Liver (tissue), 8 donors: ENCODE measurements at regions not wholly inside any gene's neighbourhood (a gene's known extent, or its start where the extent isn't known, plus 50 kb on each side); places are given as distances from the start of the nearest gene placed in this dataset.

Source experiments
- DNase-seq: peaks from one replicate; pipeline ENCODE4 v3.0.0-alpha.2; 2017; ENCODE audit warnings: low spot score
- H3K27ac ChIP-seq, 2 donors: one replicate each; pipeline ENCODE4 v1.7.0; 2013; ENCODE audit warnings: inconsistent platforms in 2 of 2, low read length in 2 of 2, control low read depth in 1 of 2, low read depth in 1 of 2, mild to moderate bottlenecking in 1 of 2
- H3K27me3 ChIP-seq, 4 donors: one replicate each; pipeline versions ENCODE4 v1.6.1 to v1.7.0; 2013; ENCODE audit warnings: low read length in 3 of 4, inconsistent platforms in 1 of 4, mild to moderate bottlenecking in 1 of 4, moderate library complexity in 1 of 4; ENCODE audit not compliant: control insufficient read depth in 4 of 4, insufficient read depth in 4 of 4
- H3K36me3 ChIP-seq, 4 donors: one replicate each; pipeline versions ENCODE4 v1.6.1 to v1.7.0; 2013; ENCODE audit warnings: low read length in 3 of 4, mild to moderate bottlenecking in 3 of 4, low read depth in 1 of 4, moderate library complexity in 1 of 4; ENCODE audit not compliant: control insufficient read depth in 4 of 4, insufficient read depth in 3 of 4
- H3K4me1 ChIP-seq, 4 donors: one replicate each; pipeline versions ENCODE4 v1.6.1 to v1.7.0; 2013; ENCODE audit warnings: low read length in 3 of 4, mild to moderate bottlenecking in 3 of 4, moderate library complexity in 1 of 4; ENCODE audit not compliant: control insufficient read depth in 4 of 4, insufficient read depth in 4 of 4
- H3K4me3 ChIP-seq, 3 donors: one replicate each; pipeline versions ENCODE4 v1.6.1 to v1.7.0; 2013; ENCODE audit warnings: low read length in 3 of 3, control low read depth in 1 of 3, low read depth in 1 of 3, mild to moderate bottlenecking in 1 of 3
- H3K9ac ChIP-seq, 2 donors: one replicate each; pipeline ENCODE4 v1.7.0; 2013; ENCODE audit warnings: low read length in 2 of 2, mild to moderate bottlenecking in 2 of 2, moderate library complexity in 2 of 2, control low read depth in 1 of 2, low read depth in 1 of 2
- H3K9me3 ChIP-seq, 4 donors: one replicate each; pipeline versions ENCODE4 v1.6.1 to v1.7.0; 2013; ENCODE audit warnings: low read length in 3 of 4; ENCODE audit not compliant: control insufficient read depth in 4 of 4
- EGR1 ChIP-seq, 2 donors: IDR thresholded peaks; 2 replicates each; pipeline ENCODE4 v1.6.1; 2016 to 2018; ENCODE audit warnings: antibody characterized with exemption in 2 of 2, low read depth in 2 of 2
- FOXA1 ChIP-seq: IDR thresholded peaks from 2 replicates; pipeline ENCODE4 v1.6.1; 2016; ENCODE audit warnings: antibody characterized with exemption
- FOXA2 ChIP-seq: IDR thresholded peaks from 2 replicates; pipeline ENCODE4 v1.6.1; 2016; ENCODE audit warnings: antibody characterized with exemption
- GABPA ChIP-seq, 2 donors: IDR thresholded peaks in 1 of 2; conservative IDR thresholded peaks in 1 of 2; 2 replicates each; pipeline ENCODE4 v1.6.1; 2016; ENCODE audit warnings: antibody characterized with exemption in 2 of 2, mild to moderate bottlenecking in 1 of 2, moderate library complexity in 1 of 2
- HNF4A ChIP-seq, 2 donors: conservative IDR thresholded peaks; 2 replicates each; pipeline ENCODE4 v1.6.1; 2016; ENCODE audit warnings: antibody characterized with exemption in 2 of 2, mild to moderate bottlenecking in 2 of 2
- HNF4G ChIP-seq: IDR thresholded peaks from 2 replicates; pipeline ENCODE4 v1.6.1; 2016; ENCODE audit warnings: antibody characterized with exemption
- MAX ChIP-seq: IDR thresholded peaks from 2 replicates; pipeline ENCODE4 v1.6.1; 2016; ENCODE audit warnings: antibody characterized with exemption
- NR2F2 ChIP-seq: IDR thresholded peaks from 2 replicates; pipeline ENCODE4 v1.6.1; 2016; ENCODE audit warnings: antibody characterized with exemption
- RAD21 ChIP-seq, 2 donors: IDR thresholded peaks; 2 replicates each; pipeline ENCODE4 v1.6.1; 2016; ENCODE audit warnings: antibody characterized with exemption in 2 of 2, mild to moderate bottlenecking in 2 of 2
- RXRA ChIP-seq, 2 donors: IDR thresholded peaks; 2 replicates each; pipeline ENCODE4 v1.6.1; 2017 to 2018; ENCODE audit warnings: antibody characterized with exemption in 2 of 2, mild to moderate bottlenecking in 1 of 2
- SP1 ChIP-seq: IDR thresholded peaks from 2 replicates; pipeline ENCODE4 v1.6.1; 2018; ENCODE audit warnings: antibody characterized with exemption, mild to moderate bottlenecking
- TAF1 ChIP-seq: conservative IDR thresholded peaks from 2 replicates; pipeline ENCODE4 v1.6.1; 2016; ENCODE audit warnings: antibody characterized with exemption, mild to moderate bottlenecking
- YY1 ChIP-seq: IDR thresholded peaks from 2 replicates; pipeline ENCODE4 v1.6.1; 2016; ENCODE audit warnings: antibody characterized with exemption, mild to moderate bottlenecking
- WGBS: extraction: QIAGEN DNeasy Blood & Tissue Kit; methylation state at CpG from one replicate; pipeline ENCODE4 v1.1.7; 2013; 5-methylcytosine and 5-hydroxymethylcytosine counted together
- TF ChIP-seq, protein P1 (sequence below): IDR thresholded peaks from 2 replicates; pipeline ENCODE4 v1.6.1; 2016; ENCODE audit warnings: antibody characterized with exemption
- TF ChIP-seq, protein P2 (sequence below): fragments of 150-350 bp; IDR thresholded peaks from 2 replicates; pipeline ENCODE4 v1.5.1; 2017; ENCODE audit warnings: improper control_type of control experiment, low read depth, low read length; ENCODE audit not compliant: missing input control
- TF ChIP-seq, protein P3 (sequence below): IDR thresholded peaks from 2 replicates; pipeline ENCODE4 v1.6.1; 2016; ENCODE audit warnings: antibody characterized with exemption, mild to moderate bottlenecking
- TF ChIP-seq, protein P4 (sequence below): IDR thresholded peaks from 2 replicates; pipeline ENCODE4 v1.6.1; 2016; ENCODE audit warnings: antibody characterized with exemption
- donor health status: healthy.
- donor health status: healthy.
- donor health status: healthy.
- donor health status: healthy.
- donor health status: healthy.

- TF ChIP-seq RAD21 (IDR thresholded peaks at IDR 0.05) = no peak
- TF ChIP-seq RXRA (IDR thresholded peaks at IDR 0.05) = no peak
- TF ChIP-seq SP1 = no peak
- TF ChIP-seq NR2F2 = no peak
- no peak for TF ChIP-seq EGR1 (IDR thresholded peaks at IDR 0.05; ENCODE audit: low read depth in 2 of 2)
- TF ChIP-seq HNF4A (conservative IDR thresholded peaks at IDR 0.05) = no peak
- TF ChIP-seq GABPA (IDR thresholded peaks at IDR 0.05 in 1 of 2, conservative IDR thresholded peaks at IDR 0.05 in 1 of 2) = no peak
- TF ChIP-seq MAX = no peak
- TF ChIP-seq TAF1 = no peak
- H3K27ac ChIP-seq = no peak overlapping the region
- no peaks in the 10 kb centered on the region for H3K4me1 ChIP-seq
- 58% methylated on average over 2 of the region's 2 CpGs for WGBS
- no peak for DNase-seq
- no peak overlapping the region for H3K4me3 ChIP-seq
- H3K9ac ChIP-seq = no peak overlapping the region
- H3K27me3 ChIP-seq = no peaks in the 10 kb centered on the region
- peaks cover 0 to 2% (median 0%) of the 10 kb centered on the region in 4 donors for H3K9me3 ChIP-seq
- no peaks in the 10 kb centered on the region for H3K36me3 ChIP-seq
Observed at GRCh38 chr3:118102737-118103136, 931.9 kb downstream of the IGSF11 start.

DNA sequence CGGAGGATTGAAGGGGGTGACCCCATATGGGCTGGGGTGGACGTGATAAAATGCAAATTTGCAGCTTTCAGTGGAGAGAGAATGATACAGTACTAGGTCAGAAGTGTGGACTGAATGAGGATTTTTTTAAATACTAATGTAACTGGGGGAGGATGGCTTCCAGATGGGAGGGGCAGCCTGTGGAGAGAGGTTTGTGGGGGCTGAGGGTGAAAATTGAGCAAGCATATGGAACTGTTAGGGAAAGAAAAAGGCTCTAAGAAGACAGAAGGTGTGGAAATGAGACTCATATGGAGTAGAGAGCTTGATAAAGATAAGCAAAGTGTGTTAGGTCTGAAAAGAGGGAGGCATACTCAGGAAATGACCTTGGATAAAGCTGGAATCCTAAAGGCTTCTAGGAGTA, 926.4 kb downstream of the IGSF11 start:
- H3K9me3 ChIP-seq = peaks cover 0 to 2% (median 0%) of the 10 kb centered on the region in 4 donors
- TF ChIP-seq FOXA2 (no peak), MAX (no peak), HNF4G (no peak), FOXA1 (no peak), YY1 (no peak), NR2F2 (no peak), TAF1 (no peak)
- TF ChIP-seq, protein P1, sequence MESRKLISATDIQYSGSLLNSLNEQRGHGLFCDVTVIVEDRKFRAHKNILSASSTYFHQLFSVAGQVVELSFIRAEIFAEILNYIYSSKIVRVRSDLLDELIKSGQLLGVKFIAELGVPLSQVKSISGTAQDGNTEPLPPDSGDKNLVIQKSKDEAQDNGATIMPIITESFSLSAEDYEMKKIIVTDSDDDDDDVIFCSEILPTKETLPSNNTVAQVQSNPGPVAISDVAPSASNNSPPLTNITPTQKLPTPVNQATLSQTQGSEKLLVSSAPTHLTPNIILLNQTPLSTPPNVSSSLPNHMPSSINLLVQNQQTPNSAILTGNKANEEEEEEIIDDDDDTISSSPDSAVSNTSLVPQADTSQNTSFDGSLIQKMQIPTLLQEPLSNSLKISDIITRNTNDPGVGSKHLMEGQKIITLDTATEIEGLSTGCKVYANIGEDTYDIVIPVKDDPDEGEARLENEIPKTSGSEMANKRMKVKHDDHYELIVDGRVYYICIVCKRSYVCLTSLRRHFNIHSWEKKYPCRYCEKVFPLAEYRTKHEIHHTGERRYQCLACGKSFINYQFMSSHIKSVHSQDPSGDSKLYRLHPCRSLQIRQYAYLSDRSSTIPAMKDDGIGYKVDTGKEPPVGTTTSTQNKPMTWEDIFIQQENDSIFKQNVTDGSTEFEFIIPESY = no peak
- TF ChIP-seq, protein P2, sequence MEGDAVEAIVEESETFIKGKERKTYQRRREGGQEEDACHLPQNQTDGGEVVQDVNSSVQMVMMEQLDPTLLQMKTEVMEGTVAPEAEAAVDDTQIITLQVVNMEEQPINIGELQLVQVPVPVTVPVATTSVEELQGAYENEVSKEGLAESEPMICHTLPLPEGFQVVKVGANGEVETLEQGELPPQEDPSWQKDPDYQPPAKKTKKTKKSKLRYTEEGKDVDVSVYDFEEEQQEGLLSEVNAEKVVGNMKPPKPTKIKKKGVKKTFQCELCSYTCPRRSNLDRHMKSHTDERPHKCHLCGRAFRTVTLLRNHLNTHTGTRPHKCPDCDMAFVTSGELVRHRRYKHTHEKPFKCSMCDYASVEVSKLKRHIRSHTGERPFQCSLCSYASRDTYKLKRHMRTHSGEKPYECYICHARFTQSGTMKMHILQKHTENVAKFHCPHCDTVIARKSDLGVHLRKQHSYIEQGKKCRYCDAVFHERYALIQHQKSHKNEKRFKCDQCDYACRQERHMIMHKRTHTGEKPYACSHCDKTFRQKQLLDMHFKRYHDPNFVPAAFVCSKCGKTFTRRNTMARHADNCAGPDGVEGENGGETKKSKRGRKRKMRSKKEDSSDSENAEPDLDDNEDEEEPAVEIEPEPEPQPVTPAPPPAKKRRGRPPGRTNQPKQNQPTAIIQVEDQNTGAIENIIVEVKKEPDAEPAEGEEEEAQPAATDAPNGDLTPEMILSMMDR = no peak
- TF ChIP-seq, protein P3, sequence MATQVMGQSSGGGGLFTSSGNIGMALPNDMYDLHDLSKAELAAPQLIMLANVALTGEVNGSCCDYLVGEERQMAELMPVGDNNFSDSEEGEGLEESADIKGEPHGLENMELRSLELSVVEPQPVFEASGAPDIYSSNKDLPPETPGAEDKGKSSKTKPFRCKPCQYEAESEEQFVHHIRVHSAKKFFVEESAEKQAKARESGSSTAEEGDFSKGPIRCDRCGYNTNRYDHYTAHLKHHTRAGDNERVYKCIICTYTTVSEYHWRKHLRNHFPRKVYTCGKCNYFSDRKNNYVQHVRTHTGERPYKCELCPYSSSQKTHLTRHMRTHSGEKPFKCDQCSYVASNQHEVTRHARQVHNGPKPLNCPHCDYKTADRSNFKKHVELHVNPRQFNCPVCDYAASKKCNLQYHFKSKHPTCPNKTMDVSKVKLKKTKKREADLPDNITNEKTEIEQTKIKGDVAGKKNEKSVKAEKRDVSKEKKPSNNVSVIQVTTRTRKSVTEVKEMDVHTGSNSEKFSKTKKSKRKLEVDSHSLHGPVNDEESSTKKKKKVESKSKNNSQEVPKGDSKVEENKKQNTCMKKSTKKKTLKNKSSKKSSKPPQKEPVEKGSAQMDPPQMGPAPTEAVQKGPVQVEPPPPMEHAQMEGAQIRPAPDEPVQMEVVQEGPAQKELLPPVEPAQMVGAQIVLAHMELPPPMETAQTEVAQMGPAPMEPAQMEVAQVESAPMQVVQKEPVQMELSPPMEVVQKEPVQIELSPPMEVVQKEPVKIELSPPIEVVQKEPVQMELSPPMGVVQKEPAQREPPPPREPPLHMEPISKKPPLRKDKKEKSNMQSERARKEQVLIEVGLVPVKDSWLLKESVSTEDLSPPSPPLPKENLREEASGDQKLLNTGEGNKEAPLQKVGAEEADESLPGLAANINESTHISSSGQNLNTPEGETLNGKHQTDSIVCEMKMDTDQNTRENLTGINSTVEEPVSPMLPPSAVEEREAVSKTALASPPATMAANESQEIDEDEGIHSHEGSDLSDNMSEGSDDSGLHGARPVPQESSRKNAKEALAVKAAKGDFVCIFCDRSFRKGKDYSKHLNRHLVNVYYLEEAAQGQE = no peak
- TF ChIP-seq, protein P4, sequence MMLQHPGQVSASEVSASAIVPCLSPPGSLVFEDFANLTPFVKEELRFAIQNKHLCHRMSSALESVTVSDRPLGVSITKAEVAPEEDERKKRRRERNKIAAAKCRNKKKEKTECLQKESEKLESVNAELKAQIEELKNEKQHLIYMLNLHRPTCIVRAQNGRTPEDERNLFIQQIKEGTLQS = no peak
- no peaks in the 10 kb centered on the region for H3K36me3 ChIP-seq
- WGBS = 58% methylated on average over 2 of the region's 2 CpGs
- peaks cover 0 to 2% (median 0%) of the 10 kb centered on the region in 4 donors for H3K27me3 ChIP-seq
- H3K4me1 ChIP-seq = no peaks in the 10 kb centered on the region
- DNase-seq = no peak
- H3K9ac ChIP-seq = no peak overlapping the region
- H3K4me3 ChIP-seq = no peak overlapping the region
- H3K27ac ChIP-seq = no peak overlapping the region
